HL-60 (cell line): ENCODE measurements at regions not wholly inside any gene's neighbourhood (a gene's known extent, or its start where the extent isn't known, plus 50 kb on each side); places are given as distances from the start of the nearest gene placed in this dataset.

ENCODE experiments used
- DNase-seq, 2 experiments: peaks; one replicate each; pipeline ENCODE4 v3.0.0-alpha.2; 2010 to 2020; ENCODE audit warnings: low read depth in 1 of 2, low spot score in 1 of 2
- H3K27ac ChIP-seq: fragments of 250-450 bp; sonication (Bioruptor Pico); replicated peaks from 2 replicates; pipeline ENCODE4 v1.5.1; 2020; ENCODE audit warnings: mild to moderate bottlenecking, moderate library complexity
- H3K27me3 ChIP-seq: fragments of 250-450 bp; sonication (Bioruptor Pico); 2 replicates; pipeline ENCODE4 v1.5.1; 2021; ENCODE audit warnings: mild to moderate bottlenecking, moderate library complexity; ENCODE audit not compliant: insufficient read depth, poor library complexity, severe bottlenecking
- H3K4me3 ChIP-seq: replicated peaks from 2 replicates; pipeline ENCODE4 v1.5.1; 2011; ENCODE audit warnings: mild to moderate bottlenecking, control low read depth, low read length; ENCODE audit not compliant: insufficient read depth
- GABPA ChIP-seq: IDR thresholded peaks from 2 replicates; pipeline ENCODE4 v1.6.1; 2012; ENCODE audit warnings: low read depth
- POLR2AphosphoS5 ChIP-seq: IDR thresholded peaks from 2 replicates; pipeline ENCODE4 v1.6.1; 2012; ENCODE audit warnings: low read depth
- SPI1 ChIP-seq: IDR thresholded peaks from 2 replicates; pipeline ENCODE4 v1.6.1; 2012; ENCODE audit warnings: low read depth, mild to moderate bottlenecking, borderline replicate concordance
- TF ChIP-seq, protein P1 (sequence below): IDR thresholded peaks from one replicate; pipeline ENCODE4 v1.5.1; 2011; ENCODE audit warnings: low read length, control low read depth, inconsistent platforms; ENCODE audit not compliant: insufficient read depth
- TF ChIP-seq, protein P2 (sequence below): IDR thresholded peaks from 2 replicates; pipeline ENCODE4 v1.6.1; 2012; ENCODE audit warnings: low read depth; ENCODE audit not compliant: insufficient replicate concordance

DNA sequence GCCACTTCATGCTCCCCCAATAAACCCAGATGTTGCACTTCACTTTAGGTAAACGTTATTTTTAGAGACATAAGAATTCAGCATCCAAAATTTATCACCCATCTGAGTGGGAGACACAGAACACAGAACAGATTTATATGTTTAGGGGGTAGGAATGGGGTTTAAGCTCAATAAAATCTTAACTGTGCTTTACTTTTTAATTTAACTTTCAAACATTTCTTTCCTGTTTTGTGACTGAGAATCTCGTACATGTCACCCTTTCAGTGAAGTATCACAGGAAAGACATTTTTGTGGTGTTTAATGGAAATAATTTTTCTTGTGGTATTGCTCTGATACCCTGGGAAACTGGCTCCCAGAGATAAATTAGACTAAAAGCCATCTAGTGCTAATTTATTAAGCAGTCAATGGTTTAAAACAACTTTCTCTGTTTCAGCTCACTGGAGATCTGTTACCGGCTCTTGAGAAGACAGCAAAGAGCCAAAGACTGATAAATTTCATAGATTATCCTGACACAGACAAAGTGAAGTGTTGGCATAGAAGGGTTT lies 148.0 kb upstream of the BMP4 start:
- Histone ChIP-seq H3K27me3 (peaks cover 3% of the 10 kb centered on the region), H3K27ac (no peak overlapping the region), H3K4me3 (no peak overlapping the region)
- no peak for DNase-seq
- TF ChIP-seq POLR2AphosphoS5, result no peak
- TF ChIP-seq, protein P1, sequence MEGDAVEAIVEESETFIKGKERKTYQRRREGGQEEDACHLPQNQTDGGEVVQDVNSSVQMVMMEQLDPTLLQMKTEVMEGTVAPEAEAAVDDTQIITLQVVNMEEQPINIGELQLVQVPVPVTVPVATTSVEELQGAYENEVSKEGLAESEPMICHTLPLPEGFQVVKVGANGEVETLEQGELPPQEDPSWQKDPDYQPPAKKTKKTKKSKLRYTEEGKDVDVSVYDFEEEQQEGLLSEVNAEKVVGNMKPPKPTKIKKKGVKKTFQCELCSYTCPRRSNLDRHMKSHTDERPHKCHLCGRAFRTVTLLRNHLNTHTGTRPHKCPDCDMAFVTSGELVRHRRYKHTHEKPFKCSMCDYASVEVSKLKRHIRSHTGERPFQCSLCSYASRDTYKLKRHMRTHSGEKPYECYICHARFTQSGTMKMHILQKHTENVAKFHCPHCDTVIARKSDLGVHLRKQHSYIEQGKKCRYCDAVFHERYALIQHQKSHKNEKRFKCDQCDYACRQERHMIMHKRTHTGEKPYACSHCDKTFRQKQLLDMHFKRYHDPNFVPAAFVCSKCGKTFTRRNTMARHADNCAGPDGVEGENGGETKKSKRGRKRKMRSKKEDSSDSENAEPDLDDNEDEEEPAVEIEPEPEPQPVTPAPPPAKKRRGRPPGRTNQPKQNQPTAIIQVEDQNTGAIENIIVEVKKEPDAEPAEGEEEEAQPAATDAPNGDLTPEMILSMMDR, result no peak
- no peak for TF ChIP-seq GABPA
- TF ChIP-seq, protein P2, sequence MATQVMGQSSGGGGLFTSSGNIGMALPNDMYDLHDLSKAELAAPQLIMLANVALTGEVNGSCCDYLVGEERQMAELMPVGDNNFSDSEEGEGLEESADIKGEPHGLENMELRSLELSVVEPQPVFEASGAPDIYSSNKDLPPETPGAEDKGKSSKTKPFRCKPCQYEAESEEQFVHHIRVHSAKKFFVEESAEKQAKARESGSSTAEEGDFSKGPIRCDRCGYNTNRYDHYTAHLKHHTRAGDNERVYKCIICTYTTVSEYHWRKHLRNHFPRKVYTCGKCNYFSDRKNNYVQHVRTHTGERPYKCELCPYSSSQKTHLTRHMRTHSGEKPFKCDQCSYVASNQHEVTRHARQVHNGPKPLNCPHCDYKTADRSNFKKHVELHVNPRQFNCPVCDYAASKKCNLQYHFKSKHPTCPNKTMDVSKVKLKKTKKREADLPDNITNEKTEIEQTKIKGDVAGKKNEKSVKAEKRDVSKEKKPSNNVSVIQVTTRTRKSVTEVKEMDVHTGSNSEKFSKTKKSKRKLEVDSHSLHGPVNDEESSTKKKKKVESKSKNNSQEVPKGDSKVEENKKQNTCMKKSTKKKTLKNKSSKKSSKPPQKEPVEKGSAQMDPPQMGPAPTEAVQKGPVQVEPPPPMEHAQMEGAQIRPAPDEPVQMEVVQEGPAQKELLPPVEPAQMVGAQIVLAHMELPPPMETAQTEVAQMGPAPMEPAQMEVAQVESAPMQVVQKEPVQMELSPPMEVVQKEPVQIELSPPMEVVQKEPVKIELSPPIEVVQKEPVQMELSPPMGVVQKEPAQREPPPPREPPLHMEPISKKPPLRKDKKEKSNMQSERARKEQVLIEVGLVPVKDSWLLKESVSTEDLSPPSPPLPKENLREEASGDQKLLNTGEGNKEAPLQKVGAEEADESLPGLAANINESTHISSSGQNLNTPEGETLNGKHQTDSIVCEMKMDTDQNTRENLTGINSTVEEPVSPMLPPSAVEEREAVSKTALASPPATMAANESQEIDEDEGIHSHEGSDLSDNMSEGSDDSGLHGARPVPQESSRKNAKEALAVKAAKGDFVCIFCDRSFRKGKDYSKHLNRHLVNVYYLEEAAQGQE, result no peak
- no peak for TF ChIP-seq SPI1

DNA sequence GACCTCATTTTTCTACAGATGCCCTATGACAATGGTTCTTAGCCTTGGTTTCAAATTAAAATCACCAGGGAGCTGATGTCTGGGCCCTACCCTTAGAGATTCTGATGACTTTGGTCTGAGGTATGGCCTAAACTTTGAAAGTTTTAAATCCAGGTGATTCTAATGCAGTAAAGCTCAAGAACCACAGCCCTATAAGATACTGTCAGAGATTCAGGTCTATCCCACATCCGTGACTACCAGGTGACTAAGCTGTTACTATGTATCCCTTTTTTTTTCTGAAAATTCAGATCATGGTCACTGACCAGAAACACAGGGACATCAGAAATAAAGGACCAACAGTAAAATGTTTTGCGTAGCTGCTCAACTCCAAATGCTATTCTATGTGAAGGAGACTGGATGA lies 148.8 kb upstream of the BMP4 start:
- TF ChIP-seq POLR2AphosphoS5, result no peak
- no peak for TF ChIP-seq GABPA
- TF ChIP-seq, protein P1, result no peak
- TF ChIP-seq SPI1, result no peak
- no peak for DNase-seq
- Histone ChIP-seq H3K27ac (no peak overlapping the region), H3K27me3 (peaks cover 3% of the 10 kb centered on the region), H3K4me3 (no peak overlapping the region)

DNA sequence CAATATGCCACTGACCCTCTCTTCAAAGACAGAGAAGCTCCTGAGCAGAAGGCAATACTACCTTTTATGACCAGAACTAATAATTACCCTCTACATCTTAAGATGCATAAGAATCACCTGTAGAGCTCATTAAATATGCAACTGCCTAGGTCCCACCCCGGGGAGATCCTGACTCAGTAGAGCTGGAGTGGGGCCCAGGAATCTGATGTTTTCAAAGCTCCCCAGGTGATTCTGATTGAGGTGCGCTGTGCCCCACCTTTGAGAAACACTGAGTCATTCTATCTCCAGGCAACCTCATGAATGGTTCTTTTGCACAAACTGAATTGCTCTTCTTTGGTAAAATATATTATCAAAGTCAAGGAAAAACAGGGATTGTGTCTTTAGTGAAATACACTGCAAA lies 149.3 kb upstream of the BMP4 start:
- Histone ChIP-seq H3K27ac (no peak overlapping the region), H3K4me3 (no peak overlapping the region), H3K27me3 (peaks cover 3% of the 10 kb centered on the region)
- DNase-seq, result no peak
- TF ChIP-seq POLR2AphosphoS5, result no peak
- no peak for TF ChIP-seq GABPA
- TF ChIP-seq, protein P2, result no peak
- TF ChIP-seq, protein P1, result no peak
- TF ChIP-seq SPI1, result no peak
